ENCODE measurements at regions not wholly inside any gene's neighbourhood (a gene's known extent, or its start where the extent isn't known, plus 50 kb on each side); places are given as distances from the start of the nearest gene placed in this dataset.

- no peak for TF ChIP-seq CTCF (IDR thresholded peaks at IDR 0.05; ENCODE audit: low read depth, low read length, poor library complexity, severe bottlenecking)
- TF ChIP-seq EZH2phosphoT487 (IDR thresholded peaks at IDR 0.05; ENCODE audit: borderline replicate concordance, low read length): no peak
Measured at GRCh38 chr4:41815473-41815872, 66.9 kb upstream of the PHOX2B start.

All from DOHH2 (cell line).